NCI-H748 (cell line): ENCODE measurements at regions not wholly inside any gene's neighbourhood (a gene's known extent, or its start where the extent isn't known, plus 50 kb on each side); places are given as distances from the start of the nearest gene placed in this dataset.
"Not testable (repeated sequence)": the region's sequence is repeated elsewhere in the genome, so short reads cannot be mapped to it uniquely, and the experiment has no call there.

Experiments
- DNase-seq: peaks from one replicate; lab custom pipeline; 2025; ENCODE audit not compliant: unreplicated experiment; lab: John Stamatoyannopoulos, UW

GRCh38 chr14:105979446-105979845 lies 453.1 kb downstream of the TMEM121 start:
- no peak for DNase-seq

- no peak for DNase-seq
These were observed 453.8 kb downstream of the TMEM121 start for GRCh38 chr14:105980224-105980623.

- DNase-seq, result not testable (repeated sequence)
These were observed 455.3 kb downstream of the TMEM121 start for GRCh38 chr14:105981517-105982302.

- no peak for DNase-seq
These were observed 456.3 kb downstream of the TMEM121 start for GRCh38 chr14:105982664-105983063.

GRCh38 chr14:105986894-105987284 lies 460.5 kb downstream of the TMEM121 start:
- DNase-seq, result no peak

GRCh38 chr14:105987563-105987962 lies 461.2 kb downstream of the TMEM121 start:
- no peak for DNase-seq

GRCh38 chr14:105989566-105990302 lies 463.4 kb downstream of the TMEM121 start:
- no peak for DNase-seq

GRCh38 chr14:105991677-105992076 lies 465.3 kb downstream of the TMEM121 start:
- not testable (repeated sequence) for DNase-seq

- no peak for DNase-seq
These were observed 467.4 kb downstream of the TMEM121 start for GRCh38 chr14:105993814-105994213.

GRCh38 chr14:105995011-105995710 lies 468.8 kb downstream of the TMEM121 start:
- DNase-seq, result not testable (repeated sequence)

GRCh38 chr14:105998597-105998996 lies 472.2 kb downstream of the TMEM121 start:
- not testable (repeated sequence) for DNase-seq

- DNase-seq, result peak; percentile 64
These were observed 473.1 kb downstream of the TMEM121 start for GRCh38 chr14:105999361-106000028.

GRCh38 chr14:106000029-106000511 lies 473.7 kb downstream of the TMEM121 start:
- not testable (repeated sequence) for DNase-seq

GRCh38 chr14:106001277-106001676 lies 474.9 kb downstream of the TMEM121 start:
- DNase-seq, result not testable (repeated sequence)

- DNase-seq, result no peak
These were observed 477.0 kb downstream of the TMEM121 start for GRCh38 chr14:106003351-106003750.

- DNase-seq, result not testable (repeated sequence)
These were observed 478.8 kb downstream of the TMEM121 start for GRCh38 chr14:106004937-106005795.

GRCh38 chr14:106006043-106006442 lies 479.7 kb downstream of the TMEM121 start:
- DNase-seq, result peak; percentile 46

GRCh38 chr14:106006716-106007115 lies 480.3 kb downstream of the TMEM121 start:
- DNase-seq, result not testable (repeated sequence)

- DNase-seq, result no peak
These were observed 484.4 kb downstream of the TMEM121 start for GRCh38 chr14:106010783-106011182.
